ENCODE measurements at regions not wholly inside any gene's neighbourhood (a gene's known extent, or its start where the extent isn't known, plus 50 kb on each side); places are given as distances from the start of the nearest gene placed in this dataset.

DNA sequence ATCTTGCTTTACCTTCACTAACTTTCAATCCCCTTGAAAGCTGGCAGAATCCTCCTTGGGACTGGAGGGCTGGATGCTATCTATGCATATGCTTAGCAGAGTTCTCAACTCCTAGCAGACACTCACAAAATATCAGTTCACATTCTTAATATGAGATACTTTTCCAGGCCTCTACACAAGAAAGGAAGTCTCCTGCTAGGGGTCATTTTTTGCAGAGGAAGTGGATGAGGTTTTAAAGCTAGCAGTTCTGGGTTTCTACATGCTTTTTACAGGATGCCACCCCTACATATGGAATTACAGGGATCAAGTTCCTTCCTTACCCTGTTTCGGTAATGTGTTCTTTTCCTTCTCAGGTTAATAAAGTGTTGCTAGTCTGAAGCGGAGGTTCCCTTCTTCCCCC, 206.3 kb upstream of the TP63 start:
- 90% methylated on average over 2 of the region's 2 CpGs for WGBS
- Histone ChIP-seq H3K9ac (ENCODE audit: low read depth in 1 of 2, low read length in 2 of 2) (no peak overlapping the region), H3K36me3 (ENCODE audit: control insufficient read depth in 4 of 4, insufficient read depth in 3 of 4, low read depth in 1 of 4, low read length in 3 of 4) (no peaks in the 10 kb centered on the region), H3K27ac (ENCODE audit: low read depth in 1 of 2, low read length in 2 of 2) (no peak overlapping the region), H3K27me3 (ENCODE audit: control insufficient read depth in 4 of 4, insufficient read depth in 4 of 4, low read length in 3 of 4) (no peaks in the 10 kb centered on the region), H3K4me1 (ENCODE audit: control insufficient read depth in 4 of 4, insufficient read depth in 4 of 4, low read length in 3 of 4) (no peaks in the 10 kb centered on the region), H3K4me3 (ENCODE audit: low read depth in 1 of 3, low read length in 3 of 3) (no peak overlapping the region), H3K9me3 (ENCODE audit: control insufficient read depth in 4 of 4, low read length in 3 of 4) (no peaks in the 10 kb centered on the region)
- DNase-seq (ENCODE audit: low spot score) = no peak
- no peak for TF ChIP-seq FOXA1 (IDR thresholded peaks at IDR 0.05)

DNA sequence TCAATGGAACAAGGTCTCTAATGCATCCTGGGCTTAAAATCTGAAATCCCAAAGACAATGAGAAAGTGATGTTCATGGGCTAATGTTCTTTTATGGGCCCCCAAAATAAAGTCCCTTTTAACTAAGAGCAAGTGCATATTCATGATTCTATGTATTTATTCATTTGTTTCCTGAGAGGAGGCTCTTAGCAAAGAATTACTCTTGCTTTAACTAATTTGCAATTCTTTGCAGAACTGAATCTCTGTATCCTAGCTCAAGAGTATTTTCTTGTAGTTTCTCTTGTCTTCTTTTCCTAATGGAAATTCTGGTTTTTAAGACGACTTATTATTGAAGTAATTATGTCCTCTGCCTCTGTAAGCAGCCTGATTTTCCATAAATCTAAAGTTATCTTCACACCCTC, 202.2 kb upstream of the TP63 start:
- no peaks in the 10 kb centered on the region for H3K9me3 ChIP-seq (ENCODE audit: control insufficient read depth in 4 of 4, low read length in 3 of 4)
- no peaks in the 10 kb centered on the region for H3K4me1 ChIP-seq (ENCODE audit: control insufficient read depth in 4 of 4, insufficient read depth in 4 of 4, low read length in 3 of 4)
- no peaks in the 10 kb centered on the region for H3K36me3 ChIP-seq (ENCODE audit: control insufficient read depth in 4 of 4, insufficient read depth in 3 of 4, low read depth in 1 of 4, low read length in 3 of 4)
- H3K27ac ChIP-seq (ENCODE audit: low read depth in 1 of 2, low read length in 2 of 2) = no peak overlapping the region
- H3K9ac ChIP-seq (ENCODE audit: low read depth in 1 of 2, low read length in 2 of 2) = no peak overlapping the region
- no peak for DNase-seq (ENCODE audit: low spot score)
- H3K27me3 ChIP-seq (ENCODE audit: control insufficient read depth in 4 of 4, insufficient read depth in 4 of 4, low read length in 3 of 4) = no peaks in the 10 kb centered on the region
- 55% methylated on average over 1 of the region's 1 CpG for whole genome bisulfite sequencing
- no peak overlapping the region for H3K4me3 ChIP-seq (ENCODE audit: low read depth in 1 of 3, low read length in 3 of 3)
- TF ChIP-seq, protein P1, sequence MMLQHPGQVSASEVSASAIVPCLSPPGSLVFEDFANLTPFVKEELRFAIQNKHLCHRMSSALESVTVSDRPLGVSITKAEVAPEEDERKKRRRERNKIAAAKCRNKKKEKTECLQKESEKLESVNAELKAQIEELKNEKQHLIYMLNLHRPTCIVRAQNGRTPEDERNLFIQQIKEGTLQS (IDR thresholded peaks at IDR 0.05) = no peak
- TF ChIP-seq, protein P2, sequence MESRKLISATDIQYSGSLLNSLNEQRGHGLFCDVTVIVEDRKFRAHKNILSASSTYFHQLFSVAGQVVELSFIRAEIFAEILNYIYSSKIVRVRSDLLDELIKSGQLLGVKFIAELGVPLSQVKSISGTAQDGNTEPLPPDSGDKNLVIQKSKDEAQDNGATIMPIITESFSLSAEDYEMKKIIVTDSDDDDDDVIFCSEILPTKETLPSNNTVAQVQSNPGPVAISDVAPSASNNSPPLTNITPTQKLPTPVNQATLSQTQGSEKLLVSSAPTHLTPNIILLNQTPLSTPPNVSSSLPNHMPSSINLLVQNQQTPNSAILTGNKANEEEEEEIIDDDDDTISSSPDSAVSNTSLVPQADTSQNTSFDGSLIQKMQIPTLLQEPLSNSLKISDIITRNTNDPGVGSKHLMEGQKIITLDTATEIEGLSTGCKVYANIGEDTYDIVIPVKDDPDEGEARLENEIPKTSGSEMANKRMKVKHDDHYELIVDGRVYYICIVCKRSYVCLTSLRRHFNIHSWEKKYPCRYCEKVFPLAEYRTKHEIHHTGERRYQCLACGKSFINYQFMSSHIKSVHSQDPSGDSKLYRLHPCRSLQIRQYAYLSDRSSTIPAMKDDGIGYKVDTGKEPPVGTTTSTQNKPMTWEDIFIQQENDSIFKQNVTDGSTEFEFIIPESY (IDR thresholded peaks at IDR 0.05) = no peak
- TF ChIP-seq RAD21 (IDR thresholded peaks at IDR 0.05) = no peak
- TF ChIP-seq, protein P3, sequence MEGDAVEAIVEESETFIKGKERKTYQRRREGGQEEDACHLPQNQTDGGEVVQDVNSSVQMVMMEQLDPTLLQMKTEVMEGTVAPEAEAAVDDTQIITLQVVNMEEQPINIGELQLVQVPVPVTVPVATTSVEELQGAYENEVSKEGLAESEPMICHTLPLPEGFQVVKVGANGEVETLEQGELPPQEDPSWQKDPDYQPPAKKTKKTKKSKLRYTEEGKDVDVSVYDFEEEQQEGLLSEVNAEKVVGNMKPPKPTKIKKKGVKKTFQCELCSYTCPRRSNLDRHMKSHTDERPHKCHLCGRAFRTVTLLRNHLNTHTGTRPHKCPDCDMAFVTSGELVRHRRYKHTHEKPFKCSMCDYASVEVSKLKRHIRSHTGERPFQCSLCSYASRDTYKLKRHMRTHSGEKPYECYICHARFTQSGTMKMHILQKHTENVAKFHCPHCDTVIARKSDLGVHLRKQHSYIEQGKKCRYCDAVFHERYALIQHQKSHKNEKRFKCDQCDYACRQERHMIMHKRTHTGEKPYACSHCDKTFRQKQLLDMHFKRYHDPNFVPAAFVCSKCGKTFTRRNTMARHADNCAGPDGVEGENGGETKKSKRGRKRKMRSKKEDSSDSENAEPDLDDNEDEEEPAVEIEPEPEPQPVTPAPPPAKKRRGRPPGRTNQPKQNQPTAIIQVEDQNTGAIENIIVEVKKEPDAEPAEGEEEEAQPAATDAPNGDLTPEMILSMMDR (IDR thresholded peaks at IDR 0.05; ENCODE audit: low read depth, low read length, missing input control) = no peak
- TF ChIP-seq GABPA (IDR thresholded peaks at IDR 0.05 in 1 of 2, conservative IDR thresholded peaks at IDR 0.05 in 1 of 2) = no peak
- no peak for TF ChIP-seq HNF4G (IDR thresholded peaks at IDR 0.05)
- TF ChIP-seq YY1 (IDR thresholded peaks at IDR 0.05) = no peak
- no peak for TF ChIP-seq JUND (IDR thresholded peaks at IDR 0.05)
- no peak for TF ChIP-seq NR2F2 (IDR thresholded peaks at IDR 0.05)
- no peak for TF ChIP-seq FOXA1 (IDR thresholded peaks at IDR 0.05)
- TF ChIP-seq, protein P4, sequence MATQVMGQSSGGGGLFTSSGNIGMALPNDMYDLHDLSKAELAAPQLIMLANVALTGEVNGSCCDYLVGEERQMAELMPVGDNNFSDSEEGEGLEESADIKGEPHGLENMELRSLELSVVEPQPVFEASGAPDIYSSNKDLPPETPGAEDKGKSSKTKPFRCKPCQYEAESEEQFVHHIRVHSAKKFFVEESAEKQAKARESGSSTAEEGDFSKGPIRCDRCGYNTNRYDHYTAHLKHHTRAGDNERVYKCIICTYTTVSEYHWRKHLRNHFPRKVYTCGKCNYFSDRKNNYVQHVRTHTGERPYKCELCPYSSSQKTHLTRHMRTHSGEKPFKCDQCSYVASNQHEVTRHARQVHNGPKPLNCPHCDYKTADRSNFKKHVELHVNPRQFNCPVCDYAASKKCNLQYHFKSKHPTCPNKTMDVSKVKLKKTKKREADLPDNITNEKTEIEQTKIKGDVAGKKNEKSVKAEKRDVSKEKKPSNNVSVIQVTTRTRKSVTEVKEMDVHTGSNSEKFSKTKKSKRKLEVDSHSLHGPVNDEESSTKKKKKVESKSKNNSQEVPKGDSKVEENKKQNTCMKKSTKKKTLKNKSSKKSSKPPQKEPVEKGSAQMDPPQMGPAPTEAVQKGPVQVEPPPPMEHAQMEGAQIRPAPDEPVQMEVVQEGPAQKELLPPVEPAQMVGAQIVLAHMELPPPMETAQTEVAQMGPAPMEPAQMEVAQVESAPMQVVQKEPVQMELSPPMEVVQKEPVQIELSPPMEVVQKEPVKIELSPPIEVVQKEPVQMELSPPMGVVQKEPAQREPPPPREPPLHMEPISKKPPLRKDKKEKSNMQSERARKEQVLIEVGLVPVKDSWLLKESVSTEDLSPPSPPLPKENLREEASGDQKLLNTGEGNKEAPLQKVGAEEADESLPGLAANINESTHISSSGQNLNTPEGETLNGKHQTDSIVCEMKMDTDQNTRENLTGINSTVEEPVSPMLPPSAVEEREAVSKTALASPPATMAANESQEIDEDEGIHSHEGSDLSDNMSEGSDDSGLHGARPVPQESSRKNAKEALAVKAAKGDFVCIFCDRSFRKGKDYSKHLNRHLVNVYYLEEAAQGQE (IDR thresholded peaks at IDR 0.05) = no peak
- no peak for TF ChIP-seq FOXA2 (IDR thresholded peaks at IDR 0.05)
- TF ChIP-seq HNF4A (conservative IDR thresholded peaks at IDR 0.05) = no peak
- TF ChIP-seq EGR1 (IDR thresholded peaks at IDR 0.05; ENCODE audit: low read depth in 2 of 2) = no peak
- TF ChIP-seq TAF1 (conservative IDR thresholded peaks at IDR 0.05) = no peak
- TF ChIP-seq, protein P5, sequence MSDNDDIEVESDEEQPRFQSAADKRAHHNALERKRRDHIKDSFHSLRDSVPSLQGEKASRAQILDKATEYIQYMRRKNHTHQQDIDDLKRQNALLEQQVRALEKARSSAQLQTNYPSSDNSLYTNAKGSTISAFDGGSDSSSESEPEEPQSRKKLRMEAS (IDR thresholded peaks at IDR 0.05) = no peak
- no peak for TF ChIP-seq RXRA (IDR thresholded peaks at IDR 0.05)
- TF ChIP-seq SP1 (IDR thresholded peaks at IDR 0.05) = no peak

Measured in liver (tissue), 8 donors.